ENCODE measurements at regions not wholly inside any gene's neighbourhood (a gene's known extent, or its start where the extent isn't known, plus 50 kb on each side); places are given as distances from the start of the nearest gene placed in this dataset.
"Not testable (repeated sequence)": the region's sequence is repeated elsewhere in the genome, so short reads cannot be mapped to it uniquely, and the experiment has no call there.

- no peak overlapping the region for H3K9ac ChIP-seq (ENCODE audit: low read length in 5 of 5)
- no peaks in the 10 kb centered on the region for H3K9me3 ChIP-seq (ENCODE audit: control insufficient read depth in 5 of 5, low read length in 5 of 5)
- H3K36me3 ChIP-seq (ENCODE audit: control insufficient read depth in 5 of 5, insufficient read depth in 5 of 5, low read length in 5 of 5), result no peaks in the 10 kb centered on the region
- no peaks in the 10 kb centered on the region for H3K4me1 ChIP-seq (ENCODE audit: control insufficient read depth in 5 of 5, insufficient read depth in 5 of 5, low read length in 5 of 5)
- no peaks in the 10 kb centered on the region for H3K27me3 ChIP-seq (ENCODE audit: control insufficient read depth in 5 of 5, insufficient read depth in 4 of 5, low read length in 5 of 5)
- H3K4me3 ChIP-seq (ENCODE audit: low read depth in 1 of 5, low read length in 5 of 5), result no peak overlapping the region
- H3K27ac ChIP-seq (ENCODE audit: low read depth, low read length), result no peak overlapping the region
Measured at GRCh38 chr2:21194147-21194546, 70.4 kb downstream of the TDRD15 start.

DNA sequence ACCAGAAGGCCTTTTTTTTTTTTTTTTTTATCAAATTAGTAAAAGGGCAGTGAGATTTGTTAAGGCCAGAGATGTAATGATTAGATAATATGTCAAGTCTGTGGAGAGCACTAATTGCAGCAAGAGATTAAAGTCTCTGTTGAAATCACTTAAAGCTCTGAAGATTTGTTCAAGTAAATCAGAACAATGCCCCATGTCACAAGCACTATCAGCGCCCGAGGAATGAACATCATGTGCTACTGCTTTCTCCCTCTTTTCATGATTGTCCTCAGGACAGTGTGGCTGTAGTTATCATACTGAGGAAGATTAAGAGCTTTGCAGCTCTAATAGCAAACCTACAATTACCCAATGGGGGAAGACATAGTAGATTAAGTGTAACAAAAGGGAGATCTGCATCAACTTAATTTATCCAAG, 71.1 kb downstream of the TDRD15 start:
- Histone ChIP-seq H3K27ac (ENCODE audit: low read depth, low read length) (no peak overlapping the region), H3K9me3 (ENCODE audit: control insufficient read depth in 5 of 5, low read length in 5 of 5) (no peaks in the 10 kb centered on the region), H3K4me1 (ENCODE audit: control insufficient read depth in 5 of 5, insufficient read depth in 5 of 5, low read length in 5 of 5) (no peaks in the 10 kb centered on the region), H3K36me3 (ENCODE audit: control insufficient read depth in 5 of 5, insufficient read depth in 5 of 5, low read length in 5 of 5) (no peaks in the 10 kb centered on the region), H3K4me3 (ENCODE audit: low read depth in 1 of 5, low read length in 5 of 5) (no peak overlapping the region), H3K27me3 (ENCODE audit: control insufficient read depth in 5 of 5, insufficient read depth in 4 of 5, low read length in 5 of 5) (no peaks in the 10 kb centered on the region), H3K9ac (ENCODE audit: low read length in 5 of 5) (no peak overlapping the region)

DNA sequence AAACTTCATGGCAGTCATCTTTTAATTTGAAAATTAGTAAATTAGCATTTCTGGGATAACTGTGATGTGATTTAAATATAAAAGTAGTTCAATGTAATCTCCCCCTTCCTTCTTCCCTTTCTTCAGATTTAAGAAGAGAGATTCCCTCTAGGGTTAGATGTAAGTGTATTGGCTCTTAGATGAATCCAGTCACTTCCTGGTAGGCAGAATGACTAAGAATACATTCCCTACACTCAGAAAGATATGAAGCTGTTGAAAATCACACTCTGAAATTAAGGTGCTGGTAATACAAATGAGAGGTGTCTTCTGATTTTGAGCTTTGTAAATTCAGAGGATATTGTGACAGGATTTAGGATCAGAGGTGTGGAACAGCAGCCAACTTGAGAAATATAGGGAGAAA, 71.6 kb downstream of the TDRD15 start:
- H3K4me3 ChIP-seq (ENCODE audit: low read depth in 1 of 5, low read length in 5 of 5), result no peak overlapping the region
- no peaks in the 10 kb centered on the region for H3K36me3 ChIP-seq (ENCODE audit: control insufficient read depth in 5 of 5, insufficient read depth in 5 of 5, low read length in 5 of 5)
- H3K27ac ChIP-seq (ENCODE audit: low read depth, low read length), result no peak overlapping the region
- no peak overlapping the region for H3K9ac ChIP-seq (ENCODE audit: low read length in 5 of 5)
- no peaks in the 10 kb centered on the region for H3K4me1 ChIP-seq (ENCODE audit: control insufficient read depth in 5 of 5, insufficient read depth in 5 of 5, low read length in 5 of 5)
- no peaks in the 10 kb centered on the region for H3K9me3 ChIP-seq (ENCODE audit: control insufficient read depth in 5 of 5, low read length in 5 of 5)
- no peaks in the 10 kb centered on the region for H3K27me3 ChIP-seq (ENCODE audit: control insufficient read depth in 5 of 5, insufficient read depth in 4 of 5, low read length in 5 of 5)

DNA sequence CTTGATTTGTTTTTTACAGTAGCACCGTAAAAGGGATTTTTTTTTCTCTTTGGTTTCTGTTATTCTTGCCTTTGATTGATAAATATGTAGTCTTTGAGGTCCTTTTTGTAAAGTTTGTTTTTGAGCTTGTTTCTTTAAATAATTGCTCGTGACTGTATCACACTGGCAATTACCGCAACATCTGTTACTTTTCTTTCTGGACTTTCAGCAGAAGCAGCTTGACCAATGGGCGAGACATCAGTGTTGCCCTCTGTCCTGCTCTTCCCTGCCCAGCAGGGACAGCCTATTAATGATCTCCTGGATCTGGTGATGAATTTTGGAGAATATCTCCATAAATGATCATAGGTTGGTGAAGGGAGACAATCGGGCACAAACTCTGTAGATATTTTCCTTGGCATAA, 74.9 kb downstream of the TDRD15 start:
- H3K4me3 ChIP-seq (ENCODE audit: low read depth in 1 of 5, low read length in 5 of 5), result no peak overlapping the region
- no peaks in the 10 kb centered on the region for H3K36me3 ChIP-seq (ENCODE audit: control insufficient read depth in 5 of 5, insufficient read depth in 5 of 5, low read length in 5 of 5)
- no peak overlapping the region for H3K9ac ChIP-seq (ENCODE audit: low read length in 5 of 5)
- no peak overlapping the region for H3K27ac ChIP-seq (ENCODE audit: low read depth, low read length)
- no peaks in the 10 kb centered on the region for H3K4me1 ChIP-seq (ENCODE audit: control insufficient read depth in 5 of 5, insufficient read depth in 5 of 5, low read length in 5 of 5)
- no peaks in the 10 kb centered on the region for H3K9me3 ChIP-seq (ENCODE audit: control insufficient read depth in 5 of 5, low read length in 5 of 5)
- no peaks in the 10 kb centered on the region for H3K27me3 ChIP-seq (ENCODE audit: control insufficient read depth in 5 of 5, insufficient read depth in 4 of 5, low read length in 5 of 5)

GRCh38 chr2:21203976-21204375, 80.2 kb downstream of the TDRD15 start:
- H3K4me1 ChIP-seq (ENCODE audit: control insufficient read depth in 5 of 5, insufficient read depth in 5 of 5, low read length in 5 of 5), result no peaks in the 10 kb centered on the region
- no peaks in the 10 kb centered on the region for H3K9me3 ChIP-seq (ENCODE audit: control insufficient read depth in 5 of 5, low read length in 5 of 5)
- no peak overlapping the region for H3K4me3 ChIP-seq (ENCODE audit: low read depth in 1 of 5, low read length in 5 of 5)
- H3K9ac ChIP-seq (ENCODE audit: low read length in 5 of 5), result no peak overlapping the region
- no peaks in the 10 kb centered on the region for H3K27me3 ChIP-seq (ENCODE audit: control insufficient read depth in 5 of 5, insufficient read depth in 4 of 5, low read length in 5 of 5)
- H3K36me3 ChIP-seq (ENCODE audit: control insufficient read depth in 5 of 5, insufficient read depth in 5 of 5, low read length in 5 of 5), result no peaks in the 10 kb centered on the region
- no peak overlapping the region for H3K27ac ChIP-seq (ENCODE audit: low read depth, low read length)

DNA sequence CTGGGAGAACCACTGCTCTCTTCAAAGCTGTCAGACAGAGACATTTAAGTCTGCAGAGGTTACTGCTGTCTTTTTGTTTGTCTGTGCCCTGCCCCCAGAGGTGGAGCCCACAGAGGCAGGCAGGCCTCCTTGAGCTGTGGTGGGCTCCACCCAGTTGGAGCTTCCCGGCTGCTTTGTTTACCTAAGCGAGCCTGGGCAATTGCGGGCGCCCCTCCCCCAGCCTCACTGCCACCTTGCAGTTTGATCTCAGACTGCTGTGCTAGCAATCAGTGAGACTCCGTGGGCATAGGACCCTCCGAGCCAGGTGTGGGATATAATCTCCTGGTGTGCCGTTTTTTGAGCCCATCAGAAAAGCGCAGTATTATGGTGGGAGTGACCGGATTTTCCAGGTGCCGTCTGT, 90.3 kb downstream of the TDRD15 start:
- H3K9me3 ChIP-seq (ENCODE audit: control insufficient read depth in 5 of 5, low read length in 5 of 5); H3K27ac ChIP-seq (ENCODE audit: low read depth, low read length); H3K27me3 ChIP-seq (ENCODE audit: control insufficient read depth in 5 of 5, insufficient read depth in 4 of 5, low read length in 5 of 5); H3K4me3 ChIP-seq (ENCODE audit: low read depth in 1 of 5, low read length in 5 of 5); H3K4me1 ChIP-seq (ENCODE audit: control insufficient read depth in 5 of 5, insufficient read depth in 5 of 5, low read length in 5 of 5); H3K36me3 ChIP-seq (ENCODE audit: control insufficient read depth in 5 of 5, insufficient read depth in 5 of 5, low read length in 5 of 5); H3K9ac ChIP-seq (ENCODE audit: low read length in 5 of 5): not testable (repeated sequence)

- peaks cover 0 to 2% (median 0%) of the 10 kb centered on the region in 5 donors for H3K9me3 ChIP-seq (ENCODE audit: control insufficient read depth in 5 of 5, low read length in 5 of 5)
- no peak overlapping the region for H3K9ac ChIP-seq (ENCODE audit: low read length in 5 of 5)
- no peaks in the 10 kb centered on the region for H3K27me3 ChIP-seq (ENCODE audit: control insufficient read depth in 5 of 5, insufficient read depth in 4 of 5, low read length in 5 of 5)
- no peak overlapping the region for H3K27ac ChIP-seq (ENCODE audit: low read depth, low read length)
- no peak overlapping the region for H3K4me3 ChIP-seq (ENCODE audit: low read depth in 1 of 5, low read length in 5 of 5)
- H3K4me1 ChIP-seq (ENCODE audit: control insufficient read depth in 5 of 5, insufficient read depth in 5 of 5, low read length in 5 of 5), result peaks cover 0 to 8% (median 0%) of the 10 kb centered on the region in 5 donors
- no peaks in the 10 kb centered on the region for H3K36me3 ChIP-seq (ENCODE audit: control insufficient read depth in 5 of 5, insufficient read depth in 5 of 5, low read length in 5 of 5)
Measured at GRCh38 chr2:21217442-21217841, 93.7 kb downstream of the TDRD15 start.

GRCh38 chr2:21220930-21221329, 97.2 kb downstream of the TDRD15 start:
- H3K27ac ChIP-seq (ENCODE audit: low read depth, low read length), result no peak overlapping the region
- no peak overlapping the region for H3K4me3 ChIP-seq (ENCODE audit: low read depth in 1 of 5, low read length in 5 of 5)
- no peaks in the 10 kb centered on the region for H3K36me3 ChIP-seq (ENCODE audit: control insufficient read depth in 5 of 5, insufficient read depth in 5 of 5, low read length in 5 of 5)
- H3K27me3 ChIP-seq (ENCODE audit: control insufficient read depth in 5 of 5, insufficient read depth in 4 of 5, low read length in 5 of 5), result no peaks in the 10 kb centered on the region
- no peaks in the 10 kb centered on the region for H3K4me1 ChIP-seq (ENCODE audit: control insufficient read depth in 5 of 5, insufficient read depth in 5 of 5, low read length in 5 of 5)
- H3K9ac ChIP-seq (ENCODE audit: low read length in 5 of 5), result no peak overlapping the region
- H3K9me3 ChIP-seq (ENCODE audit: control insufficient read depth in 5 of 5, low read length in 5 of 5), result peaks cover 0 to 2% (median 0%) of the 10 kb centered on the region in 5 donors

- no peaks in the 10 kb centered on the region for H3K27me3 ChIP-seq (ENCODE audit: control insufficient read depth in 5 of 5, insufficient read depth in 4 of 5, low read length in 5 of 5)
- H3K27ac ChIP-seq (ENCODE audit: low read depth, low read length), result no peak overlapping the region
- H3K36me3 ChIP-seq (ENCODE audit: control insufficient read depth in 5 of 5, insufficient read depth in 5 of 5, low read length in 5 of 5), result no peaks in the 10 kb centered on the region
- H3K9ac ChIP-seq (ENCODE audit: low read length in 5 of 5), result no peak overlapping the region
- H3K4me3 ChIP-seq (ENCODE audit: low read depth in 1 of 5, low read length in 5 of 5), result no peak overlapping the region
- no peaks in the 10 kb centered on the region for H3K4me1 ChIP-seq (ENCODE audit: control insufficient read depth in 5 of 5, insufficient read depth in 5 of 5, low read length in 5 of 5)
- no peaks in the 10 kb centered on the region for H3K9me3 ChIP-seq (ENCODE audit: control insufficient read depth in 5 of 5, low read length in 5 of 5)
Measured at GRCh38 chr2:21223618-21224017, 99.8 kb downstream of the TDRD15 start.

DNA sequence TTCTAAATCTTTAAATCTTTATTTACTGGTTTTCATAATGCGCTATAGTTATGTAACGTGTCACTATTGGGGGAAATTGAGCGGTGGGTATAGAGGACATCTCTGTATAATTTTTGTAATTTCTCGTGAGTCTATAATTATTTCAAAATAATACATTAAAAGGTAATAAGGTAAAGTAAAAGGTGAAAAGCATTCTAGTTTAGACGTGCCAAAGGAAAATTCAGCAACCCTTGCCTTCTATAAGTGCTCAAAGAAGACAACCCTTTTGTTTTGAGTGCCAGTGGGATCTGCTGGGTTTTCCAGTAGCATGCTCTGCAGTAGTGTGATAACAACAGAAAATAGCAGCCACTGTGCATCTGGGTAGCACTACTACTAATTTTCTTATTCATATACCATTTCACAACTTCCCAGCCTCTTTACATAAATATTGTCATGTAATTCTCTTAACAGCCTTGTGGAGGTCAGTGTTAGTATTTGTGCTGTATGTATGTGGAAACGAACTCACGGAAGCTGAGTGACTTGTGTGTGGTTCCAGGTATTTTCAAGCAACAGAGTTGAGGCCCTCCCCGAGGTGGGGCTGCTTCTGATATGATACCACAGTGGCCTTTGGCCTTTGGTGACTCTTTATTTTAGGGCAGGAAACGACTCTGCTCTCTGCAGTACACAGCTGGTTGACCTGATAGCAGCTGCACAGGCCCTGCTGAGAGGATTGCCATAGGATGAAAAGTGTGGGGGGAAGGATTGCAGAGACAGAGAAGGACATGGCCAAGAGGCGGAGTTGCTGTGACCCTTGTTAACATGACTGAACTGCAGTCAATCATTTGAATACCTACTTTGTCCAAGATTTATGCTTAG, 104.5 kb downstream of the TDRD15 start:
- no peak overlapping the region for H3K4me3 ChIP-seq (ENCODE audit: low read depth in 1 of 5, low read length in 5 of 5)
- no peak overlapping the region for H3K27ac ChIP-seq (ENCODE audit: low read depth, low read length)
- H3K9ac ChIP-seq (ENCODE audit: low read length in 5 of 5), result no peak overlapping the region
- no peaks in the 10 kb centered on the region for H3K9me3 ChIP-seq (ENCODE audit: control insufficient read depth in 5 of 5, low read length in 5 of 5)
- no peaks in the 10 kb centered on the region for H3K27me3 ChIP-seq (ENCODE audit: control insufficient read depth in 5 of 5, insufficient read depth in 4 of 5, low read length in 5 of 5)
- H3K4me1 ChIP-seq (ENCODE audit: control insufficient read depth in 5 of 5, insufficient read depth in 5 of 5, low read length in 5 of 5), result peaks cover 0 to 3% (median 0%) of the 10 kb centered on the region in 5 donors
- H3K36me3 ChIP-seq (ENCODE audit: control insufficient read depth in 5 of 5, insufficient read depth in 5 of 5, low read length in 5 of 5), result no peaks in the 10 kb centered on the region
